ENCODE measurements at regions not wholly inside any gene's neighbourhood (a gene's known extent, or its start where the extent isn't known, plus 50 kb on each side); places are given as distances from the start of the nearest gene placed in this dataset.

DNA sequence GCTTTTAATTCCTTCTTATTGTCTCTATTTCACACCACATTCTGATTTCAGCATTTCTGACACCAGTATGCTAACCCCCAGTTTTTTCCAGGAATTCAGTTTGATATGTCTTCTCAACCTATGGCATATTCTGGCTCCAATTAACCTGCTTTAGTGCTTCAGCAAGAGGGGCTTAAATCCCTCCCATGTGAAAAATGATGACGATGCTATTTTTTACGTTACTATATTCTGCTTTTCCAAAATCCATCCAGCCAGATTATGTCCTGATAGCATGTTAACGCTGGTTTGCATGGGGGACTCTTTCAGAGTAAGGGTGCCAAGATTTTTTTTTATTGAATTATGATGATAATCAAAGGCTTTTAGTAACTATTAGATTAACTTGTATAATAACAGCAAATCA, 163.3 kb upstream of the ADAMTS5 start:
- DNase-seq, result no peak

DNA sequence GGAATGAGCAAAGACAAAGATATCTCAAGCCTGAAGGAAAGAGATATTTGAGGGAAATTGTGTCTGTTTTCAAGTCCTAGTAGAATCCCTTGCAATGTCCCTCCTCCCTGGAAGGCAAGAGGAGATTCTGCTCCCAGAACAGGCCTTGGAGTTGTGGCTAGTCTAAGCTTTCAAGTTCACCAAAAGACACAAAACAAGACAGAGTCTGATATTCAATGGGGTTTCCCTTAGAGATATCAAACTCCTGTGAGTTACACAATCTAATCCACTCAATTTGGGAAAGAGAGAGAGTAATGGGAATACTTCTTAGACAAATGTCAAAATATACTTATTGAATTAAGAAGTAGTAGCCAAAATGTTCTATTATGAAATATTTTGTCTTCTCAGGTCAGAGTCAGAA, 162.8 kb upstream of the ADAMTS5 start:
- DNase-seq, result no peak

DNA sequence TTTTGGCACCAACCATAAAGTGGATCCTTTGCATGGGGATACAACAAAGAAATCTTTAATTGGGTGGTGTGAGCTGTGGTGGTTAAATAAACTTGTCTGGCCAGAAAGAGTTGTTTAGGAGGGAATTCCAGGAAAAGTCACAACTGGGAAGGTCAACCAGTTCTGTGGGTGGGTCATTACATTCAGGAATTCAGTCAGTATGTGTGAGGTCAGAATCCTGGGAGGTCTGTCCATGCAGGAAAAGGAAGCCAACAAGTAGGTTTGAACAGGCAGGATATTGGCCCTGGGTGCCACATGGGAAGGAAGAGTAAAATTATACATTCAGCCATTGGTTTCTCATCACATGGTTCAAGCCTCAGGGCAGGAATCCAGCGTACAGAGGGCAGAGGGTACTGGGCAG, 162.3 kb upstream of the ADAMTS5 start:
- no peak for DNase-seq

DNA sequence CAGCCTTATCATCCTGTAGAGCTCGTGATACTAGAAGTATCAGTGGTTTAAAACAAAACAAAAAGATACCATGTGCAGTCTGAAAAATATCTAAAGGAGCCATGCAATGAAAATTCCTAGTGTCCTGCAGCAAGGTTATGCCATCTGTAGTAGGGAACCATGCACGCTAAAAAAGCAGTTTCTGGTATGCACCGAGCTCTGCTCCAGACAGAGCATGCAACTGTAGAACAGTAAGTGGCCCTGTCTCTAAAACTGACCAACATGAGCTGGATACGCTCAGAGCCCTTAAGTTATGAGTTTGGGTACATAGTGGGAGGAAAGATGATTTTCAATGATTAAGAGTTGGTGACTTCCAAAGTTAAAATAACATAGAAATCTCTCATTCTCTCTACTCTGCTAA, 159.3 kb upstream of the ADAMTS5 start:
- no peak for DNase-seq

DNA sequence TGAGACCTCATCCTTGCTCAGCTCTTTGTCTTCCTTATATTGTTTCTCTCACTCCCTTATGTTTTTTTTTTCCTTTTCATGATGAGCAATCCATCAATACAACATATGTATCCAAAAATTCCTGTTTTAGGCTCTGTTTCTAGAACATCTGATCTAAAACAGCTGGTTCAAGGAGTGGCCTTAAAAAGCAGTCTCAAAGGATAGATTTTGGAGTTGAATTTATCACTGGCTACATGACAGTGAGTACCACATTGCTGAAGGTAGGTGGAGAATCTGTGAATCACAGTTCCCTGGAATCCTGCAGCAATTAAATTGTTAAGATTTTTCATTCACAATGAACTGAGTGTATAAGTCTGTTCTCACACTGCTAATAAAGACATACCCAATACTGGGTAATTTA, 155.8 kb upstream of the ADAMTS5 start:
- no peak for DNase-seq

DNA sequence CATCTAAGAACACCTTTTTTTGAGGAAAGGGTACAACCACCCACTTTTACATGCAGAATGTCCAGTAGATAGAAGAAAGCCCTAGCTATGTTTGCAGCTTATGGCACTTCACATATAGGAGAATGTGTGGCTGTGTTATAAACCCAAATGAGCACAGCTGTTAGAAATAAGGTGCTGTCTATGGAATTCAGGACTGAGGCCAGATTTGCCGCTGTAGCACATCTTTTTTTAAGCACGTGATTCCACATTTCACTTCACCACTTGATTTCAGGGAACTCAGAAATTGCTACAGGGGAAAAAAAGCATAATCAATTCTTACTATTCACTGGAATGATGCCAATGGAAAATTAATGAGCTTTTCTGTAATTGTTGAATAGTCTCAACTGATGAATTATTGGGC, 147.2 kb upstream of the ADAMTS5 start:
- DNase-seq, result no peak

DNA sequence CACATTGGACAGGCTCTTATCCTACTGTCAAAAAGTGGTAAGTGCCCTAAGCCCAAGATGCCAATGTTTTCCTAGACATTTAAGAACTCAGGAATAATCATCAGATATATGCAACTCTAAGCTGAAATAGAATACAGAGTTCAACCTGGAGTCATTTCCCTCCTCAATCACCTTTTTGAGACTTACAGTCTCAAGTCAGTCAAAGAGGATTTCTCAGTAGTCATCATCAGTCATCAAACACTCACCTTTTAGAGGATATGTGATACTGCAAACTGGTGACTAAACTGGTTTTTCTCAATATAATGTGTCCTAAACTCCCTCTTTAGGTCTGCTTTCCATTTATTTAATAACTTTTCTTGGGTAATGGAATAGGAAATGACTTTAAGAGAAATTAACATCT, 145.3 kb upstream of the ADAMTS5 start:
- DNase-seq, result no peak

DNA sequence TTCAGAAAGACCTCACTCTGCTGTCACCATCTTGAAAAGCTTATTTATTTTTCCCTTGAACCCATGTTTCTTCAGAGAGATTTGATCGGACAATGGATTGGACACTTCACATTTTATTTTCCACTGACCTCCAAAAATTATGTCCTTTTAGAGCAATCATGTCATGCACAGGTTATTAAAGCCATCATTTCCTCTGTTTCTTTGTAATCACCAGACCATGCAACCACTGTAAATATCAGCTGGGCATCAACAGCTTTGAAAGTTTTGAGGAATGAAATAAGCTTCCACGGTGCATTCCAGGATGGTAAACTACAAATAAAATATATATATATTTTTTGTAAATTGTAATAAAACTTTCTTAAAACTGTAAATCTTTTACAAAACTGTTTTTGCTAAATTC, 144.1 kb upstream of the ADAMTS5 start:
- DNase-seq, result no peak

DNA sequence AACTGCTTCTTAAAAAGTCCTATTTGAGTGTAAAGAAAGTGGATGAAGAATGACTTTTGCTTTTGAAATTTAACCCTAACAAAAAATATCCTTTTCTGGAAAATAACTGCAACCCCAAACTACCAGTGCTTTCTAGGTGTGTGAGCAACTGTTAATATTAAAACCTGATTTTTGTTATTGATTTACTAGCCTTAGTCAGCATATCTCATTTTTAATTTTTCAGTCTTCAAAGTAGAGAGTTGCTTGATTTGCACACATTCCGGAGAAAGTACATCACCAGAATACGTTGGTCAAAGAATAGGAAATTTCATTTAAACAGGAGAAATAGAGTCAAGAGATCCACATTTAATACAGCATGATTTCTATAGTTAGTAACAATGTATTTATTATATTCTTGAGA, 141.8 kb upstream of the ADAMTS5 start:
- DNase-seq, result no peak

DNA sequence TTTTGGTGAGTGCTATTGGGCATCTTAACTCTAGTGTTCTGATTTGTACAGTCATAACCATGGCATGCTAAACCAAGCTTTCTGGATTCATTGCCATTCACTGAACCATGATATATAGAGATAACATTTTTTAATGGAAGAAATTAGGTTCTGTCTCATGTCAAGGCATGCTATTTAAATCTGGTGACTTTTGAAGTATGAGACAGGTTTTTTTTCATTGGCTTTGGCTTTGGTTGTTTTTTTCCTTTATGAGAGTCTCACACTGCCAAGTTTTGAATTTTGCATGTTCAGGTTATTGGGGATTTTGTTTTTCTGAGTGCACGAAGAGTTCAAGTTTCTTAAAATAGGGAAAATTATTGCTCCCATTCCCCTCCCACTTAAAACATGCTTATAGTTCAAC, 141.3 kb upstream of the ADAMTS5 start:
- no peak for DNase-seq

DNA sequence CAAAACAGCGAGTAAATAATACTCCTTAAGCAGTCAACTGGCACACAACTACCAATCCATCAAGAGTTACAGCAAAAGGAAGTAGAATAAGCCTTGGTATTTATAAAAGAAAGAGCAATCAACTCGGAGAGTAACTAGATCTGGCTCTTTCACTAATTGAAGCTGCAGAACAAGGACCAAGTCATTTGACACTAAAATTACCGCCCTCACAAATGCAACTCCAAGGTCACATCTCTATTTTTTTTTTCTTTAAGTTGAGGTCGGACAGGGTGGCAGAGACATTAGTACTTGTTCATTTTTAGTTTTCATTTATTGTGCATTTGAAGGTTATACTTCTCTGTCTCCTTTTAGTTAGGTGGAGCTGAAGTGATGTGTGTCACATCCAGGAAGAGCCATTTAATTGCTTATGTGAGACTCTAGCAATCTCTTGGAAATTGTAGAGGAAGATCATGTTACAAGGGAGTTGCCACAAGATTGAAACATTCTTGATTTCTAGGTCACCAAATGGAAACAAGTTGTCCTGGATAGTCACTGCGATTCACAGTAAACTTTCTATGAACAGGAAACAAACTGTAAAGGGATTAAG, 138.1 kb upstream of the ADAMTS5 start:
- no peak for DNase-seq

DNA sequence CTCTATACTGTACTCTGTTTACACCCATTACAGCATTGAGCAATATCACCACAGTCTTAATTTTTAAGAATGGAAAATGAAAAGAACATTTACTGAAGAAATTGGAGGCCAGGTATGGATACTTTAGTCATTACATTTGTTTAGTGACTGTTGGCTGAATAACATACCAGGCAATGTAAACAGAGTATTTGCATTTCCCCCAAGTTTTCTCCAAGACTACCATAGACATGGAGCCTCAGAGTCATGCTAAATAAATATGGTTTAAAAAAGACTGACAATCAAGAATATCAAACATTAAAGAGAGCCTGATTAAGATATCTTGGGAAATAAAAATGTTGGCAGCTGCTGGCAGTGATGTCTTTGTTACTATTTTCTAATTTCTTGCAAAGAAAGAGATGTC, 136.9 kb upstream of the ADAMTS5 start:
- DNase-seq, result no peak

DNA sequence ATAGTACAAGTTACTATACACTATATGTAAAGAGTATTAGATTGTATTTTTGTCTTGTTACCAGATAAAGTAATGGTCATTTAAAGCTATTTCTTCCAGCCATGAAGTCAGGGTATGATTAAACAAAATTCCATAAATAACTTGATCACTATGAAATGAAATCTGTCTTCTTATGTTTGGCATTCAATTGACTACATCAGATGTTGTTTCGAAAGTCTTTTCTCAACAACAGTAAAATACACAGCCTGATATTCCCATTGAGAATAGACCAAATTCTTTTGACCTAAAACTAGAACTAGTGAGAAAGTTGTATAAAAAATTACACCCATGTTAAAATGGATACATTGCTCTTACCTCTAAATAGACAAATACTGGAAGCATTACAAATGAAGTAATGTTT, 134.6 kb upstream of the ADAMTS5 start:
- no peak for DNase-seq

DNA sequence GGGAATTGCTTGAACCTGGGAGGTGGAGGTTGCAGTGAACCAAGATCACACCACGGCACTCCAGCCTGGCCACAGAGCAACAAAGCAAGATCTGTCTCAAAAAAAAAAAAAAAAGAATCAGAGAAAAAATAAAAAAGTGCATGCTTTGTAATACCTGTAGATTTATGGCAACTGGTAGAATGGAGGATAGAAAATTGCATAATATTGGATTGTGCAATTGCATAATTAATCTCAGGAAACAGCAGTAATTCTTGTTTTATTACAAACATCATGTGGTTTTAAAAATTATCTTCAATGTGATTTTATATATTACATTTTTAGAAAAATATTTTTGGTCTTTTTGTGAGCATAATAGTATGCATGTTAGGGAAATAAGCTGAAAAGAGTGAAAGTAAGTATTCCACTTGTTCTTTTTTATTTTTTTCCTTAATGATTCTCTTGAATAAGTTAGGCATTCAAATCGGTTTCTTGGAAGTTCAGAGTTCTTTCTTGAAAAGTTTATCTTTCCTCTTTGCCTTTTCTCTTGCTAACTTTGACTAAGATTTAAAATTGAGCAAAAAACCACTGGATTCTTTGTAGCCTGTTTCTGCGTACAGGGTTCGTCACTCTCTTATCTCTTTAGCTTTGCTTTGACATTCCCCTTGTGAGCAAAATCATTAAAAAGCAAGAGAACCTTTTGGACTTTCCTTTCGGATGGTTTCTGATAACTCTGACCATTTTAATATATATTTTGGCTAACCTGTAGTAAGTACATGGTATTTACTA, 127.5 kb upstream of the ADAMTS5 start:
- no peak for DNase-seq

DNA sequence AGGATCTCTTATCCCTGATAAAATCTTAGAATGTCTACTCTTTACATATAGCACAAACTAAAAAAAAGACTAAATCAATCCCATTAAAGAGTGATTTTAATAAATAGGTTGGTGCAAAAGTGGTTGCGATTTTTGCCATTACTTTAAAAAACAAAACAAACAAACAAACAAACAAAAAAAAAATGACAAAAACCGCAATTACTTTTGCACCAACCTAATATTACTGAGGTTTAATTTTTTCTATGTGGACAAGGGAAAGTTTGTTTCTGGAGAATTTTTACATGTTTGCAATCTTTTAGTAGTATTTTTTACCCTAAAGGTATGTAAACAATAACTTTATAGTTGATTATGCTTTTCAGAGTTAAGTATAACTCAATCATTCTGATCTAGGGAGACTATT, 119.7 kb upstream of the ADAMTS5 start:
- DNase-seq, result no peak

DNA sequence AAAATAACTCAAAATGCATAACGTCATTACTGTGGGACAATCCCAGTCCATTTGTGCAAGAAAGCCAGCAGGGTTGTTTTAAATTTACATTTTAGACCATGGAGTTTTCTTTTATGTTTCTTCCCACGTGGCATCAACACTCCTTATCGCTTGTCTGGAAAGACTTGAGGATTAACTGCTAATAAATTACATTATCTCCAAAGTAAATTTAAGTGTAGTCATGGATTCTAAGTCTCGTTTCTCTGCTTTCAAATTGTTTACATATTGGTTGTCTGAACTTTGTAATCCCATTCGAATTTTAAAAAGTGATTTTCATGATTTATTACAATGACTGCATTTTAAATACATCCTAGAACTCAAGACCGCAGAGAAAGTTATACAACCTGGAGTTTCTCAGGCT, 119.3 kb upstream of the ADAMTS5 start:
- DNase-seq, result no peak

DNA sequence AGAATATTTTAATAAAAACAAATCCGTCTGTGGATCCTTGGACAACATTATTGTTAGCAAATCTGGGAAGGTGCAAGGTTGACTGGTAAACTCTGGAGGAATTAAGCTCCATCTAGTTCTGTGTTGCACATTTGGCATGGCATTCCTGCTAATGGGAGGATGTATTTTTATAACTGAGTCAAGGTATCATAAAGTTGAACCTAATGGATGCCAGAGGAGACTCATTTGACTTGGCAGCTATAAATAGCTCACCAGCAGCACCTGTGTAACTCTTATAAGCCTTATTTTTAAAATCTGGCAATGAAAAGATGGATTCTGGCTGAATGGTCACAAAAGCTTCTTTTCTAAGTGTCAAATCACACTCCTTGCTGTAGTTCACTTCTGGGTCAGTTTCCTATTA, 118.5 kb upstream of the ADAMTS5 start:
- no peak for DNase-seq

DNA sequence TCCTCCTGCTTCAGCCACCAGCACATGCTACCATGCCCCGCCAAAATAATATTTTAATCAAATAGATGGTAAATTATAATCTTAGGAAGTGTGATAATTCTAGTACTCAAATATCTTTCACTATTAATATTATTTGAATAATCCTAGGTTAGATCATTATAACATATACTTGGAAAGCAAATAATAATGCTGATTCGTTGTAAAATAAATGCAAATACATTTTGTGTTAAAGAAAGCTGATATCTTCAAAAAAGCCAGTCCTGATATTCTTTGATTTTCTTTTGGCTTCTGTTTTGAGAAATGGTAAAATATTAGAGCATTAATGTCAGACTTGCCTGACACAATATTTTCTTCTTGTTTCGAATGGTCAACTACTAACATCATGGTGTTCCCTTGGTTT, 116.3 kb upstream of the ADAMTS5 start:
- no peak for DNase-seq

DNA sequence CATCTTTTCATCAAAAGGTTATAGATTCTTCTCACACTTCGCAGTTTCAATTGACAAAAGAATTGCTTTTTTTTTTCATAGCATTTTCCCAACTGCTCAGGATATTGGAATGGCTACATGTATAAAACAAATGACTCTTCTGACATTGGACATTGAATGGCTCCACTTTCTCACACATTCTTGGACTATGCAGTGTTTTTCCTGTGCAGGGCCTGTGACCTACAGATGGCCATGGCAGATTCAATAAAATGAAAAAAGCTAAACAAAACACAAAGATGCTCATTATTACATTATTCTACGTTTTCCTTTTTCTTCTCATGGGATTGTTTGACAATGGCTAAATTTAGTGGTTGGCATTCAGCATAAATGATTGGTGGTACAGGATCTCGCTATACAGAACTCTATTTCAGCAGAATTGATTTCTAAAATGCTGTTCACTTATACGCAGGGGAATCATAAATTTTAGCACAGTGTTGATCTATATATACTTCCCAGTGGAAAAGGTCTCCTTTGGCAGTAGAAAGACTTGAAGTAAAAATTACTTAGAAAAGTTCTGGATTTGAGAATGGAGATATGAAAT, 115.6 kb upstream of the ADAMTS5 start:
- no peak for DNase-seq

DNA sequence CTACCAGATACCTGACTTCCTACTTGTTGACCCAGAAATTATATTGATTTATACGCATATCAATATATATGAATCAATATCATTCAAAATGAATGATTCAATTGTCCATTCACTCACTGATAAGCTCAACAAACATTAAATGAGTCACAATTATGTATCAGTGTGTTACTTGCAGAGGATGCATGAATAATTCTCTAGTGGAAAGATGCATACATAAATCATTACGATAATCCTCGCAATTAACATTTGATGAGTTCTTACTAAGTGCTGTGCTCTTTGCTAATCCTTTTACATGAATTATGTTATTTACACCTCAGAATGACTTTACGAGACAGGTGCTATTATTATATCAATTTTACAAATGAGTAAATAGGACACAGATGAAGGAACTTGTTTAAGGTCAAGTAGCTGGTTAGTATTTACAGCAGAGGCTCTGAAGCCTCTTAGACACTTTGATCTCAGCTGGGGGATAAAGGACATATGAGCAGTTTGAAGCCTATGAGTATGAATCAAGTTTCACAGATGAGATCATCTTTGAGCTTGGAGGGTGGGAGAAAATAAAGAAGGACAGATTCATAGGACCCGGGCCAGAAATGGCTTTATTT, 112.8 kb upstream of the ADAMTS5 start:
- DNase-seq, result no peak

DNA sequence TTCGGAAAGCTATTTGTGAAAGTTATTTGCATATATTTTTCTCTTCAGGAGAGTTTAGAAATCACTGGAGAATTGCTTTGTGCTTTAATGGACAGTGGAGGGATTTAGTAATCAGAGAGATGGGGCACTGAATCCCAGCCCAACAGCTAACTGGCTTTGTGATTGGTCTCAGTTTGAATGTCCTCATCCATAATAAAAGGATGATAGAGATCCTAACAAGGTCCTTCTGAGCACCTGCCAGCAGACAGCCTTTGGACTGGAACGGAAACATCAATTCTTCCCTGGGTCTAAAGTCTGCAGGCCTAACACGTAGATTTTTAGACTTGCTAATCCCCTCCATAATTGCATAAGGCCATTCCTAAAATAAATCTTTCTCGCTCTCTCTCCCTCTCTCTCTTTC, 112.0 kb upstream of the ADAMTS5 start:
- no peak for DNase-seq

DNA sequence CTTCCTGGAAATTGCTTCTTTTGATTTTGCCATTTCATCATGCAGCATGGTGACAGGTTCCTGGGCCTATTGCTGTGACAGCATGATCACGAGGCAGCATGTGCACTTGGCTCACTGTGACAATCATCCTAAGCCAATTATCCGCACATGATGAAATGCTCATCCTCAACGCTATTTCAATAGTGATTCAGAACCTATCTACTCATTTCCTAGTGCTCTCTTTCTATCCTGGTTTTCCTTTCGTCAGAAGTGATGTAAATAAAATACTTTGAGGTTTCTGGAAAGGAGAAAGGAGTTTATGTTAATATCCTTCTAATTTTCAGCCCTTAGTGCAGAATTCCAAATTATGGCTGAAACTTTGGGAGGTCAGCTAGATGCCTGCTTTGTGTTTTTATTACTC, 110.6 kb upstream of the ADAMTS5 start:
- DNase-seq, result no peak

DNA sequence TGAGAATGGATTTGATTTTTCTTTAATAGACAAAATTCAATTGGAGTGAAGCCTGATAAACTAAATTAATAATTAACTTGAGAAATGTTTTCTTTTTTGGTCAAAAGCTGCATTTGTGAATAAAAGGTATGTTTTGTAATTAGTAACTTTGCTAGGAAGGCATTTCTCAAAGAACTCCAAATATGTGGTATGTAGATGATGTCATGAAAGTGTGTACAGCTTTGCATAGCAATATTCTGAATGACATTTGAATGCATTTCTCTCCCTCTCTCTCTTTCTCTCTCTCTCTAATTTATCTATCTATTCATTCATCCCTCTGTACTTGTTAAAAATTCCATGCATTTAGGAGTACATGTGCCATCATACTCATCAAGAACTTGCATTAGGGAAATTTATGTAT, 109.1 kb upstream of the ADAMTS5 start:
- no peak for DNase-seq

Data from central memory CD4-positive, alpha-beta T cell (primary cell).